H1 (cell line): ENCODE measurements at regions not wholly inside any gene's neighbourhood (a gene's known extent, or its start where the extent isn't known, plus 50 kb on each side); places are given as distances from the start of the nearest gene placed in this dataset.

Experiments used
- USF2 ChIP-seq: IDR thresholded peaks from 2 replicates; pipeline ENCODE4 v1.6.1; 2011; ENCODE audit warnings: low read length, improper control_type of control experiment

- TF ChIP-seq USF2: no peak
These were observed 71.6 kb upstream of the SYN2 start (continued) for GRCh38 chr3:11932636-11933035.
